A673 (cell line): ENCODE measurements at regions not wholly inside any gene's neighbourhood (a gene's known extent, or its start where the extent isn't known, plus 50 kb on each side); places are given as distances from the start of the nearest gene placed in this dataset.
"Not testable (repeated sequence)": the region's sequence is repeated elsewhere in the genome, so short reads cannot be mapped to it uniquely, and the experiment has no call there.

Experiments
- BruUV-seq: library from RNA; stranded (reverse); fragments of 400-500 nt; replicated peaks from 2 replicates; lab custom pipeline; 2021; lab: Mats Ljungman, UMichigan
- CTCF ChIA-PET: fragments of 300-600 bp; sonication (Branson Sonifier 250); formaldehyde crosslinking; loops from one replicate; lab custom pipeline; 2022; ENCODE audit warnings: antibody characterized with exemption; lab: Charles Lee
- POLR2A ChIA-PET: fragments of 300-600 bp; sonication (Branson Sonifier 250); formaldehyde crosslinking; loops from one replicate; lab custom pipeline; 2022; ENCODE audit warnings: antibody characterized with exemption; ENCODE audit not compliant: low non-redundant PET; lab: Charles Lee
- DNase-seq: peaks from one replicate; pipeline ENCODE4 v3.0.0-alpha.2; 2015; ENCODE audit warnings: low spot score
- H3K27ac ChIP-seq: fragments of 200-600 bp; sonication (generic); 2 replicates; pipeline ENCODE4 v1.5.1; 2016; ENCODE audit warnings: mixed run types, low read depth, mild to moderate bottlenecking, mixed read lengths, antibody characterized with exemption, low read length; ENCODE audit not compliant: poor library complexity, severe bottlenecking
- H3K27me3 ChIP-seq: fragments of 200-600 bp; sonication (generic); replicated peaks from 2 replicates; pipeline ENCODE4 v1.6.1; 2017; ENCODE audit warnings: mixed run types, low read depth, mild to moderate bottlenecking, mixed read lengths, antibody characterized with exemption, low read length; ENCODE audit not compliant: insufficient read depth, poor library complexity
- H3K36me3 ChIP-seq: fragments of 200-600 bp; sonication (generic); 2 replicates; pipeline ENCODE4 v1.6.1; 2016; ENCODE audit warnings: mixed run types, mild to moderate bottlenecking, mixed read lengths, antibody characterized with exemption, low read length; ENCODE audit not compliant: insufficient read depth, poor library complexity, severe bottlenecking
- H3K4me1 ChIP-seq: fragments of 200-600 bp; sonication (generic); 2 replicates; pipeline ENCODE4 v1.6.1; 2017; ENCODE audit warnings: mixed run types, mild to moderate bottlenecking, mixed read lengths, antibody characterized with exemption, low read length; ENCODE audit not compliant: insufficient read depth, poor library complexity, severe bottlenecking
- H3K4me3 ChIP-seq: fragments of 200-600 bp; sonication (generic); 2 replicates; pipeline ENCODE4 v1.5.1; 2016; ENCODE audit warnings: low read depth, mixed run types, mild to moderate bottlenecking, mixed read lengths, low read length; ENCODE audit not compliant: poor library complexity, severe bottlenecking
- H3K9me3 ChIP-seq: fragments of 200-600 bp; sonication (generic); 2 replicates; pipeline ENCODE4 v1.6.1; 2016; ENCODE audit warnings: mixed run types, low read depth, mild to moderate bottlenecking, mixed read lengths, antibody characterized with exemption, low read length; ENCODE audit not compliant: poor library complexity, severe bottlenecking
- CTCF ChIP-seq: fragments of 300-800, 200-600 bp; sonication (generic); conservative IDR thresholded peaks from 2 replicates; pipeline ENCODE4 v1.5.1; 2017; ENCODE audit warnings: low read depth, mild to moderate bottlenecking, antibody characterized with exemption, low read length, moderate library complexity, mixed read lengths
- EZH2 ChIP-seq: fragments of 200-600 bp; sonication (generic); IDR thresholded peaks from 2 replicates; pipeline ENCODE4 v1.6.1; 2017; ENCODE audit warnings: borderline replicate concordance, low read depth, mild to moderate bottlenecking, mixed read lengths, antibody characterized with exemption, low read length; ENCODE audit not compliant: poor library complexity, severe bottlenecking
- intact Hi-C: fragments of 100-400 bp; cut with micrococcal nuclease; formaldehyde crosslinking; loops from one replicate; pipeline ENCODE4 v1.10.0; 2022; ENCODE audit not compliant: unreplicated experiment

- intact Hi-C loops = no loop called here
- Histone ChIP-seq H3K4me1 (no peaks in the 10 kb centered on the region), H3K36me3 (no peaks in the 10 kb centered on the region), H3K27ac (no peak overlapping the region), H3K27me3 (no peaks in the 10 kb centered on the region), H3K4me3 (no peak overlapping the region), H3K9me3 (peaks cover 23% of the 10 kb centered on the region)
- POLR2A ChIA-PET = no interaction called here
- TF ChIP-seq EZH2 = no peak
- no peak for TF ChIP-seq CTCF
- no peak for DNase-seq
- CTCF ChIA-PET = no interaction called here
- no TSS peak for BruUV-seq
Measured at GRCh38 chr17:54452666-54453348, 447.8 kb upstream of the TOM1L1 start.

DNA sequence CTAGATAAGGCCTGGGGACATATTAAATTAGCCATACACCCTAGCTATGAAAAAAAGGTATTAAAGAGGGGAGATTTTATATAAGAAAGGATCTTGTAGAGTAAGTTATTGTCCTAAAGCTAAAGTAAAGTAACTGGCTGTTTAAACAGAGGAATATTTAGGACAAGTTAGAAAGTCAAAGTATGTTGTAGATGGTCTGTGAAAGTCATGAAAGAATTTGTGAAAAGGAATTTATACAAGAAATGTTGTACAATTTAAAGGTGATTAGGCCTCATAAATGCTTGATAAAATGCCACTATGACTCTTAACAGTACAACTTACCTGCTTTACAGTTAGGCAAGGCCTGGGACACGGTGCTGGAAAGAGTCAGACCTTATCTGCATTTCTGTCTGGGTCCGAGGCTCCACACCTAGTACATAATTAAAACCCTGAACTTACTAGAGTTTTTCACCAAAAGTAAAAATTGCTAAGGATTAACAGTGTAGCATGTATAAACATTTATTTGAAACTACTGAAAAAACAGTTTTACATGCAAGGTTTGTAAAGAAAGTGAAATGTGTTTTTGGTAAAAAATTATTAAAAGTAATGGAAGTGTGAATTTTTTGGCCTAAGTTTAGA is 445.3 kb upstream of the TOM1L1 start:
- H3K4me3 ChIP-seq = no peak overlapping the region
- BruUV-seq = no TSS peak
- CTCF ChIA-PET = no interaction called here
- no peaks in the 10 kb centered on the region for H3K4me1 ChIP-seq
- H3K36me3 ChIP-seq = no peaks in the 10 kb centered on the region
- H3K9me3 ChIP-seq = peaks cover 23% of the 10 kb centered on the region
- H3K27ac ChIP-seq = no peak overlapping the region
- intact Hi-C loops = no loop called here
- H3K27me3 ChIP-seq = no peaks in the 10 kb centered on the region
- no peak for DNase-seq
- no peak for TF ChIP-seq EZH2
- TF ChIP-seq CTCF = no peak
- POLR2A ChIA-PET = no interaction called here

GRCh38 chr17:54465443-54465842 is 435.2 kb upstream of the TOM1L1 start:
- intact Hi-C loops, H3K4me3 ChIP-seq, H3K9me3 ChIP-seq, H3K36me3 ChIP-seq, CTCF ChIA-PET, H3K27ac ChIP-seq, H3K27me3 ChIP-seq, BruUV-seq, POLR2A ChIA-PET, DNase-seq: not testable (repeated sequence)
- H3K4me1 ChIP-seq = peaks cover 10% of the 10 kb centered on the region

DNA sequence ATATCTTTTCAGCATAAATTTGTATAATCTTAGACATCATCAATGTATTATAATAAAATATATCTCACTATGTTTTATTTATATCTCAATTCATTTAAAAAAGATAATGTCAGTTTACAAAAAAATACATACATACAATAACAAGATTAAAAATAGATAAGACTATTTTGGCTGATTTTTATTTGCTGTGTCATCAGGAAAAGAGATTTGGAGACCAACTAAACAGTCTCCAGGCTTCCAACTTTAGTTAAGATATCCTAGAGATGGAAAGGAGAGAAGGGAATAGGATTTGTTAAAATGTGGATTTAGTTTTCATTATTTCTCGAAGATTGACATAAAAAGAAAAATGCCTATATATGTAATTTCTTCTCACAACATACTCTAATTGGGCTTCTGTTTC is 433.8 kb upstream of the TOM1L1 start:
- BruUV-seq = no TSS peak
- TF ChIP-seq CTCF (no peak), EZH2 (no peak)
- no peak for DNase-seq
- Histone ChIP-seq H3K4me1 (peaks cover 10% of the 10 kb centered on the region), H3K27me3 (no peaks in the 10 kb centered on the region), H3K4me3 (no peak overlapping the region), H3K36me3 (no peaks in the 10 kb centered on the region), H3K9me3 (no peaks in the 10 kb centered on the region), H3K27ac (no peak overlapping the region)
- POLR2A ChIA-PET = no interaction called here
- intact Hi-C loops = no loop called here
- CTCF ChIA-PET = no interaction called here
